Fibroblast of skin of left quadriceps (primary cell): ENCODE measurements at regions not wholly inside any gene's neighbourhood (a gene's known extent, or its start where the extent isn't known, plus 50 kb on each side); places are given as distances from the start of the nearest gene placed in this dataset.

ENCODE experiments used
- DNase-seq, 2 experiments: peaks; one replicate each; pipeline ENCODE4 v3.0.0-alpha.2; 2013; ENCODE audit warnings: low read depth in 2 of 2

DNA sequence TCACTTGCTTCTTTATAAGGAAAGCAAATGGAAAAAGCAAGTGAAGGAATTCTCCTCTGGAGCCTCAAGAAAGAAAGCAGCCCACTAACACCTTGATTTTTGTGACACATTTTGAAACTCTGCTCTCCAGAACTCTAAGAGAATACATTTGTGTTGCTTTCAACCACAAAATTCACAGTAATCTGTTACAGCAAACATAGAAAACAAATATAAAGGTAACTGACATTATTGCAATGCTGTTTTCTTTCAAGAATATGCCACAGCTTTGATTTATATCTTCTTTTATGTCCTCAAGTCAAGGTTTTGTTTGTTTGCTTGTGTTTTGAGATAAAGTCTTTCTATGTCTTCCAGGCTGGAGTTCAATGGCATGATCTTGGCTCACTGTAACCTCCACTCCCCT is 103.1 kb upstream of the FIGN start:
- DNase-seq, result no peak

DNA sequence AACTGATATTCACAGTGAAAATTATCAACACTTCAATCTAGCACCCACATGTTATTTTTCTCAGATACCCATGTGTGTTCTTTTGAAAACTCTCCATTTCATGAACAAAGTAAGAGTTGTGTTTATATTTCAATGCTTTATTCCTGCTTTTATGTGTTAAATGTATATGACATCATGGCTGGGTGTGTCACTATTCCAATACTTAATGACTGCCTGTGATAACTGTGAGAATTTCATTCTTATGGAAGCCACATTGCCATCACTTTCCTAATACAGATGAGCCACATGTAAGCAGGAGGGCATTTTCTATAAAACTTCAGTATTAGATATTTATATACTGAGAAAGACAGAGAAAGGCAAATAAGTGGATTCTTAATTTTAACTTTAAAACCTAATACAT is 100.4 kb upstream of the FIGN start:
- DNase-seq, result no peak

DNA sequence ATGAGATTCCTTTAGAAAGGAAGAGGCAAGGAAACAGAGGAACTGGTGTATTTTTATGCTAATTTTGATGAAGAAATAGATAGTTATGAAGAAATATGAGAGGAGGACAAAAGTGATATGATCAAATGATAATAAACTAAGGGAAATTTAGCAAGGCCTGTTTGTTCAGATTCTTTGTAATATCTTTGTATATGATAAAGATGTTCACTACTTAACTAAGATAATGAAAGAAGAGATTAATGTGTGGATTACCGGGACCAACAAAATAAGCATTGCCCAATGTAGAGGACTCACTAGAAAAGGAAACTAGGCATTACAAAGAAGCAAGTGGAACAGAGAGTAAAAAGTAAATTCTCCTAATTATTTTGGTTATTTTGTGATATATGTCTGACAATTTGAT is 99.0 kb upstream of the FIGN start:
- no peak for DNase-seq

DNA sequence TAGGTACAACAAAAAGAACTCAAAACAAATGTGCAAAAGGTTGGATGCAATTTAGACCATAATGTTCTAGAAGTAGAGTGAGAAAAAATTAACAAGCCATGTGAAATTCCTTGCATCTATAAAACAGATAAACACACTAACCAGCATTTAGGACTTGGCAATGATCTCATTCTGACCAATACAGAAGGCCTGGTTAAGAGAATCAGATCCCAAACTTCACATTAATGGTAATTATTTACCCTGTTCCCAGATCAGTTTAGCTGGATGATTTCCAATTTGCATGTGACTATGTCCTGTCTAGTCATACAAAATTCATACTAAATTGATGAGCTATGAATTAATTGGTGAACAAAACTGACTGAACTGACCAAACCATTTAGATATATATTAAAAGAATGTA is 98.4 kb upstream of the FIGN start:
- no peak for DNase-seq

DNA sequence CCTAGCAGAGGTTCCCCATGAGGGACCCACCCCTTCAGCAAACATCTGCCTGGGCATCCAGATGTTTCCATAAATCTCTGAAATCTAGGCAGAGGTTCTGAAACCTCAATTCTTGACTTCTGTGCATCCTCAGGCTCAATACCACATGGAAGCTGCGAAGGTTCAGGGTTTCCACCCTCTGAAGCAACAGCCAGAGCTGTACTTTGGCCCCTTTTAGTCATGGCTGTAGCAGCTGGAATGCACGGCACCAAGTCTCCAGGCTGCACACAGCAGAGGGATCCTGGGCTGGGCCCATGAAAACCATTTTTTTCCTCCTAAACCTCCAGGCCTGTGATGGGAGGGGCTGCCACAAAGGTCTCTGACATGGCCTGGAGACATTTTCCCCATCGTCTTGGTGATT is 93.0 kb upstream of the FIGN start:
- no peak for DNase-seq

DNA sequence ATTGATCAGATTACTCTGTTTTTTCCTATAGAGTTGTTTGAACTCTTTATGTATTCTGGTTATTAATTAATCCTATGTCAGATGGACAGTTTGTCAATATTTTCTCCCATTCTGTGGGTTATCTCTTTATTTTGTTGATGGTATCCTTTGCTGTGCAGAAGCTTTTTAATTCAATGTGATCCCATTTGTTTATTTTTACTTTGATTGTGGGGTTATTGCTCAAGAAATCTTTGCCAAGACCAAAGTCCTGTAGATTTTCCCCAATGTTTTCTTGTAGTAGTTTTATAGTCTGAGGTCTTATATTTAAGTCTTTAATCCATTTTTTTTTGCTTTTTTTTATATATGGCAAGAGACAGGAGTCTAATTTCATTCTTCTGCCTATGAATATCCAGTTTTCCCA is 86.2 kb upstream of the FIGN start:
- no peak for DNase-seq

DNA sequence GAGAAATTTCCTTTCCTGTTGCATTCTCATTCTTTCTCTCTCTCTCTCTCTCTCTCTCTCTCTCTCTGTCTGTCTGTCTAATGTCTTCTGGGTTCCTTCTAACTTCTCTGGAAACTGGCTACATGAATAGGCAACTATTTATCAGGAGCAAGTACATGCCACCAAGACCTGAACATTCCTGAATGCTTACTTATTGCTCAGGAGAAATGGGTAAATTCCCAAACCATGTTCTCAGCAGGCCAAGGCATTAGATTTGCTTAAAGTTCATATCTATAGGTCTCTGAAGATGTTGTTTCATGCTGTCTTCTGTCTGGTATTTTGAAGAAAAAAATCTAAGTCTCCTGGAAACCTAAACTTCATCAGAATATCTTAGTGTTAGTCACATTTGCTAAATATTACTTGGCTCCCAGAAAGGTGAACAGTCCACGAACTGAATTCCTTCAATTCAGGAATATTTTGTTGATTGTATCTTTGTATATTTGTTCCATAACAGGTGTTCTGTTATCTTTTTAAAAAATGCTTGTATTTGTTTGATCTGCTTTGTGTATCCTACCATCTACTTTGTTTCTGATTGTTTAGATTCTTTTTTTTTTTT is 77.2 kb upstream of the FIGN start:
- no peak for DNase-seq

DNA sequence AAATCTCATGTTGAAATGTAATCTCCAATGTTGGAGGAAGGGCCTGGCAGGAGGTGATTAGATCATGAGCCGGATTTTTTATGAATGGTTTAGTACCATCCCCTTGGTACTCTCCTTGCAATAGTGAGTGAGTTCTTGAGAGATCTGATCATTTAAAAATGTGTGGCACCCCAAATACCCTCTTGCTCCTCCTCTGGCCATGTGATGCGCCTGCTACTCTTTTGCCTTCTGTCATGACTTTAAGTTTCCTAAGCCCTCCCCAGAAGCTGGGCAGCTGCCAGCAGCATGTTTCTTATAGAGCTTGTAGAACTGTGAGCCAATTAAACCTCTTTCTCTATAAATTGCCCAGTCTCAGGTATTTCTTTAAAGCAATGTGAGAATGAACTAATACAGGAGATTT is 72.6 kb upstream of the FIGN start:
- no peak for DNase-seq

DNA sequence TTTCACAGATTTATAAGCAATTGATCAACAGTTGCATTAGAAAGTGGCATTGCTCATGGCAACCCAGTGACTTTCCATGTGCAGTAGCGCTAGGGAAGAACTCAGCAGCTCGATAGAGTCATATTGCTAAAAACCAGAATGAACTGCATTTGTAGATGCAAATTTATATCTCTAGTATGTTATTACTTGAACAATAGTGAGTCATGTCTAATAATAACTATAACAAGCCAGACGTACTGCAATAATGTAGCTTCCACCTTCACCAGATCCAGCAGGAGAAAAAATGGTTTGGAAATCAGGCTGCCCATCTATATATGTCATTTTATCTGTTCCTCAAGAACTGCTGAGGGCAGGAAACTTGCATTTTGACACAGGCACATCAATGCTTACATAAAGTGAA is 66.5 kb upstream of the FIGN start:
- DNase-seq, result no peak

DNA sequence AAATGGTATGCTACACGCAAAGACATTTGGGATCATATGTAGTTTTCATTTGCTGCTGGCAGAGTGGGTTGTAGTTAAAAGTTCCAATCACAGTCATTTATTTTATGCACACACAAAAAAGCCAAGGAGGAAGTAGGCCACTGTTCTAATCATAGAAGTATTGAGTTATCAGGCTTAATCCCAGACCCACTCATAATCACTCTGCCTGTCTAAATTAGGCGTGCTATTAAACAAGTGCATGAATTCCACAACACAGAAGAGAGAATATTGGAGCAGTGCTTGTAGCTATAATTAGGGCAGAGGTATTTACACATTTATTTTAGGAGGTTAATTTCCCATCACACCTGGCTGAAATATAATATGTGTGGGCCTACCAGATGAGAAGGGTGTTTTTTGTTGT is 65.7 kb upstream of the FIGN start:
- no peak for DNase-seq

DNA sequence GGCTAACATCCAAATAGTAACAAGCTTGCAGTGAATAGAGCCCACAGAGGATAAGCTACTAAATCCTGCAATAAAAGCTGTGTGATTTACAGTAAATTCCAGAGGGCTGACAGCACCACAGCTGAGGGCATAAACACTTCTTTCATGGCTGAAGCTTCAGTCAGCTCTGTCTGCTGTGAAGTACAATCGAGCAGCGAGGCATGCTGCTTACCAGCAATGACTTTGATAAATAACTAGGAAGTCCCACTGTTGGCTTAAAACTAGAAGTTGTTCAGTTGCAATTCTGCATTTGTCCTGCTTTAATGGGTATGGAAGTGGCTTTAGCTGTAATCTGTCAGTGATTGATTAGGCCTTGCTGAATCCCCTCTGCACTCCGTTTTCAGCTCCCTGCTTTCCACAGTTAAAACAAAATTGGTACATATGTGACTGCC is 65.2 kb upstream of the FIGN start:
- DNase-seq, result peak; percentile 74 to 76

DNA sequence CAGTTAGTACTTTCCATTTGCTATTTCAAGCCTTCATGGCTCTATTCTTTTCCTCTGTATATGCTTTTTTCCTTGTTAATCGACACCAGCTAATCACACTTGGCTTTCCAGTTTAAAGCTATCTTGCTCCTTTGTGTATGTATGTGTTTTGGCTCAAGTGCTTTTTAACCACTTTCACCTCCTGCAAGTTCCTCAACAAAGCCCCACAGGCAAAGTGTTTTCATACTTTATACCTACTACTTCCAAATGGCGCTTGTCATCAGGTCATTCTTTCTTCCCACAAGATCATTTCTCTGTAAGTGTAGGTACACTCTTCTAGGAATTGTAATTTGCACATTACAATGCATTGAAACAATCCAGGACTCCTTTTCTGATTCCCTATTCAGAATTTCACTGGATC is 64.0 kb upstream of the FIGN start:
- DNase-seq, result no peak

DNA sequence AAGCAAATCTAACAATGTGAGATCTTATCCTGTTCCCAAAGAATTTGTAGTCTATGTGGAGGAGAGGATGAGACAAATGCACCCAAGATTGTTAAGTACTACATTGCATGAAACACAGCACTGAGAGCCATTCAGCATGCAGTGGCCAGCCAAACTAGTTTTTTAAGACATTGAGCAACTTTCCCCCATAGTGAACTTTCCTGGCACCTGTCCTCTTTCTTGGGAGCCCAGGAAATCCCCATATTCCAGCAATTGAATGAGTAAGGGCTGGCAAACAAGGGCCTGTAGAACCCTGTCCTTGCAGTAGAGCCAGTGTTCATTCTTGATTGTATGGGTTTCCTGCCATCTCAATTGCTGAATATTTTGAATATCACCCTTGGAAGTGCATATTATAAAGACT is 58.8 kb upstream of the FIGN start:
- no peak for DNase-seq
